ENCODE measurements at regions not wholly inside any gene's neighbourhood (a gene's known extent, or its start where the extent isn't known, plus 50 kb on each side); places are given as distances from the start of the nearest gene placed in this dataset.
"Not testable (repeated sequence)": the region's sequence is repeated elsewhere in the genome, so short reads cannot be mapped to it uniquely, and the experiment has no call there.

DNA sequence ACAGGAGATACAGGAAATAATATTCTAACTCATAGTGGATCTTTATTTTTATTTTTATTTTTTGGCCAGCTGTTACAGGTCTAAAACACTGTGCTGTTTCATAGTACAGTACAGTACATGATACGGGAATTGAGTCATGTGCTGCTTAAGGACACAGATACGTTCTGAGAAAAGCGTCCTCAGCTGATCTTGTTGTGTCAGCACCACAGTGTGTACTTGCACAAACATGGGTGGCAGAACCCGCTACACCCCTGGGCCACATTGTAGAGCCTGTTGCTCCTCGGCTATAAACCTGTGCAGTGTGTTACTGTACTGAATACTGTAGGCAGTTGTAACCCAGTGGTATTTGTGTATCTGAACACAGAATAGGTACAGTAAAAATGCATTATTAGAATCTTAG lies 183.4 kb downstream of the OR4M2 start:
- no peak for DNase-seq

DNA sequence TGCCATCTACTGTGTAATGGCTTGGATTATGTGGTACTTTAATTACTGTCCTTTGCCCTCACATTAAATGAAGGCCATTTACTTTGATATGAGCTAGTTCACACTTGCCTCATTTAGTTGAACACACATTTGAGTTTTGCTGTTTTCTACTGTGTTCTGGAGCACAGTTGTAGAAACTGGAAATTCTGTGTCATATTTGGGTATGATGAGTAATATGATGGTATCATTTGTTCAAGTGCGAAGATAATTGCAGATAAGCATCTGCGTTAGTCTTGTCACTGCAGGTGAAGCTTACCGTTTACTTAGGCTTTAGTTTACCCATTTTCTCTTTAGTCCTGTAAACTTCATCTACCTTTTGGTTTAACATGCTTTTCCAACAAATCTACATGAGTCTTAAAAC lies 183.9 kb downstream of the OR4M2 start:
- not testable (repeated sequence) for DNase-seq

DNA sequence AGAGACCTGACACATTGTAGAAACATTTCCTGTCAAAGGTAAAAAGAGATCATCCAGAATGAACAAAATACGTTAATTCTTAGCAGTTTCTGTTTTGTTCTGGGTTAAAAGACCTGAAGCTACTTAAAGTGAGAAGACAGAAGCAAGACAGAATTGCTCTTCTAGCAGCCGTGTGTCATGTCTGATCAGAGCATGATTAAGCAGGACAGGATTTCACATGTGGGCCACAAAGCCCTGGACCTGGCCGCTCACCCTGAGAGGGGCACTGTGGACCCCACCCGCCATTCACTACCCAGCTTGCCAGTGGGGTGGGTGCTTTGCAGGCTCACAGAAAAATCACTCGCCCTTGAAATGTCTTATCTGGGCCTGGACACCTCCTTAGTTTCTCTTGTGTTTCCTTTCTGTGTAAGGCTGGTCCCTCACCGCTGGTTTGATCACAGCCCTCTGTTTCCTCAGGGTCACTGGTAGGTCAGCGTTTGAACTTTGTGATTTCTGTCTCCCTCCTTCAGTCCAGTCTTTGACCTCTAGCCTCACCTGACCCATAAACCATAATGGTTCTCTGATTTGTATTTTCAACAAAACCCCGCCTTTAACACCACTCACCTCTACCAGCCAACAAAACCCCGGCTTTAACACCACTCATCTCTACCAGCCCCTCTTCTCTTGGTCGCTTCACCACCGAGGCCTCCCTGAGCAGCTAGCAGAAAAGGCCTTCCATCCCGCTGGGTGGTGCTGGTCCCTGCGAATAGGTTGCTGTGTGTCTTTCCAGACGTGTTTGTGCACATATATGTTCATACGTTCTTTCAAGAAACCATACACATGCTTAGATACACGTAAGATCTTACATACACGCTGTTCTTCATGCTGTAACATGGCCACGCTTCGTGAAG lies 185.0 kb downstream of the OR4M2 start:
- no peak for DNase-seq

DNA sequence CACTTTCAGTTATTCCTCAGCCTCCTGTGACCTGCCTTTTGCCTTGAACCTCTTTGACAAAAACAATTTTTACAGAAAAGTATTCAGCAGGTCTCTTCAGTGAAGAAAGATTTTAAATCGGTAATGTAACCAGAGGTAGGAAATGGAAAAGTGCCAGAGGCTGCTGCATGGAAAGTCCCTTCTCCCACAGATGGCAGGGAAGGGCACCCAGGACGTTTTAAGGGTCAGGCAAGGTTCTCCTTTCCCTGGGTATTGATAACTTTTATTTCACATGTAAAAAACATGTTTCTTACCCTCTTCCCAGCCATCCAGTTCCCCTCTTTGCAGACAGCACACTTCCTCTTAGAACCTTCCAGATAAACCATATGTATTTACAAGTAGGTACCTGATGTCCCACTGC lies 185.6 kb downstream of the OR4M2 start:
- no peak for DNase-seq

- DNase-seq, result no peak
Observed at GRCh38 chr15:22267761-22268160, 187.4 kb downstream of the OR4M2 start.

GRCh38 chr15:22268201-22268600 lies 187.9 kb downstream of the OR4M2 start:
- DNase-seq, result not testable (repeated sequence)

DNA sequence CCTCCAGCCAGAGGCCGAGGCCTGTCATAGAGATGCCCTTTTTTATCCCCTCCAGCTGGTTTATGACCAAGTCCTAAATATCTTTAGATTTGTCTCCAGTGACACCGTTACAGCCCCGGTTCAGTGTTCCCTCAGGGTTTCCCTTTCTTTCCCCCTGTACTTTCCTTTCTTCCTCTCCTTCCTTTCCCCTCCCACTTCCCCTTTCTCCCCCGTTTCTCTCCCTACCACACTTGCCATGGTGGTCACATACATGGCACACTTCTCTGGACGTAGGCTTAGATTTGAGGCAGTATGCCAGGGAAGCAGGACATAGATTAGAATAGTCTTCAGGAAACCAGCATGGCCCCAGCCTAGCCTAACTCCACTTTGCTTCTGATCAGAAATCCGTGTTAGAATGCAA lies 188.3 kb downstream of the OR4M2 start:
- not testable (repeated sequence) for DNase-seq

GRCh38 chr15:22272286-22273160 lies 186.2 kb upstream of the GOLGA6L22 start:
- not testable (repeated sequence) for DNase-seq

DNA sequence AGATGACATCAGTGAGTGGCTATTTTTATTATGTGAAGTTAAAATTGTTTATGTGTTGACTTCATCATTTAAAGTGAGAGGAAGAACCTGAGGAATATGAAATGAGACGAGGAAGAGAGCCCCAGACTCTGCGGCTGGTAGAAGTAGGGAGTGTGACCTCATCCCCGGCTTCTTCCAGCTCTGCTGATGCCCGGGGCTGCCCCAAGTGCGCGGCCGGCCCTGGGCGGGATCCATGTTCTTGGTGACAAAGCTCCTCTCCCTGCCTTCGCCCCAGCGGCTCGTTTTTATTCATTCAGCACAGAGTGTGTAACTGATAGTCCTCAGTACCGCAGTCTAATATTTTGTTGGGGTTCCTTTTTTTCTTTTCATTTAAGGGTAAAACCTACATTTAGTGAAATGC lies 185.5 kb upstream of the GOLGA6L22 start:
- not testable (repeated sequence) for DNase-seq

- not testable (repeated sequence) for DNase-seq
Observed at GRCh38 chr15:22274376-22274775, 184.3 kb upstream of the GOLGA6L22 start.

DNA sequence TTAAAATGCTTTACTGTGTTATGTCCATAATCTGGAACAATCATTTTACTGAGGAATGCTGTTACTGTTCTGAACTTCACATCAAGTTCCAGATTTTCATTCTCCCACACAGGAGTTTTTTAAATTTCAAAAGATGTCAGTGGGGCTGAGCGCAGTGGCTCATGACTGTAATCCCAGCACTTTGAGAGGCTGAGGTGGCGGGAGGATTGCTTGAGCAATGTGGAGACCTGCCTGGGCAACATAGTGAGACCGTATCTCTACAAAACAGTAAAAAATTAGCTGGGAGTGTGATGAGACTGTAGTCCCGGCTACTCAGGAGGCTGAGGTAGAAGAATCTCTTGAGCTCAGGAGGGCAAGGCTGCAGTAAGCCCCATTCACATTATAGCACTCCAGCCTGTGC lies 177.9 kb upstream of the GOLGA6L22 start:
- not testable (repeated sequence) for DNase-seq

- not testable (repeated sequence) for DNase-seq
Observed at GRCh38 chr15:22282794-22283533, 175.7 kb upstream of the GOLGA6L22 start.

DNA sequence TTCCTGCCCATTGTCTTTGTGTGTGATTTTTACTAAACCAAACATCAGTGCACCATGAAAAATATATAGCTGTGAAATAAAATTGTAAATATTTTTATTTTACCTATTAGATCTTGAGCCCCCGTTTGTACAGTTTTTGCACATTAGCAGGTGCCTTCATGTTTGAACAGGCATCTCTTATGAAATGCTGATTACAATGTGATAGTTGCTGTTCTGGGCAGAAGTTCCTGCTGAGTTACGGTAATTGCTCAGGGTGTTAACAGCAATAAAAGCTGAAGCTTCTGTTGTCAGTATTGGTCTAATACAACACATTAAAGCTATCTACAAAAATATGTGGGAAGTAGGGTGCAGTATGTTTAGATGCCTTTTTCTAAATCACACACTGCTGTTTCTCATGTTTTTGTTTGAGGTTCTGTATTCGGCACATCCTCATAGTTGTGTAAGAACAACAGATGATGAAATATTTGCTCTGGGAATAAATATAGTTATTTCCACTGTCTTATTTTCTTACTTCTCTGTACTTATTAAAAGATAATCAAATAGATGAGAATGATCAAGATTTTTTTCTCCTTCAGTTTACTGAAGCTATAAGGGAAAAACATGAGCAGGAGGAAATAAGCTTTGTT lies 173.8 kb upstream of the GOLGA6L22 start:
- DNase-seq, result not testable (repeated sequence)

GRCh38 chr15:22291054-22291453 lies 167.6 kb upstream of the GOLGA6L22 start:
- DNase-seq, result not testable (repeated sequence)

GRCh38 chr15:22303112-22303511 lies 155.6 kb upstream of the GOLGA6L22 start:
- not testable (repeated sequence) for DNase-seq
